ENCODE measurements at regions not wholly inside any gene's neighbourhood (a gene's known extent, or its start where the extent isn't known, plus 50 kb on each side); places are given as distances from the start of the nearest gene placed in this dataset.
"Not testable (repeated sequence)": the region's sequence is repeated elsewhere in the genome, so short reads cannot be mapped to it uniquely, and the experiment has no call there.

- Histone ChIP-seq H3K36me3 (ENCODE audit: insufficient read depth, low read length) (no peaks in the 10 kb centered on the region), H3K4me3 (ENCODE audit: low read length) (no peak overlapping the region), H3K4me1 (ENCODE audit: control insufficient read depth, insufficient read depth, low read length) (no peaks in the 10 kb centered on the region), H3K27me3 (ENCODE audit: control insufficient read depth, insufficient read depth, low read length) (peaks cover 3% of the 10 kb centered on the region), H3K4me2 (ENCODE audit: low read length) (no peak overlapping the region), H3K9ac (ENCODE audit: low read depth, low read length) (no peak overlapping the region), H3K9me3 (replicated peaks; ENCODE audit: low read length) (no peaks in the 10 kb centered on the region)
These were observed 248.7 kb upstream of the ATP5MC3 start for GRCh38 chr2:175430236-175430635.

DNA sequence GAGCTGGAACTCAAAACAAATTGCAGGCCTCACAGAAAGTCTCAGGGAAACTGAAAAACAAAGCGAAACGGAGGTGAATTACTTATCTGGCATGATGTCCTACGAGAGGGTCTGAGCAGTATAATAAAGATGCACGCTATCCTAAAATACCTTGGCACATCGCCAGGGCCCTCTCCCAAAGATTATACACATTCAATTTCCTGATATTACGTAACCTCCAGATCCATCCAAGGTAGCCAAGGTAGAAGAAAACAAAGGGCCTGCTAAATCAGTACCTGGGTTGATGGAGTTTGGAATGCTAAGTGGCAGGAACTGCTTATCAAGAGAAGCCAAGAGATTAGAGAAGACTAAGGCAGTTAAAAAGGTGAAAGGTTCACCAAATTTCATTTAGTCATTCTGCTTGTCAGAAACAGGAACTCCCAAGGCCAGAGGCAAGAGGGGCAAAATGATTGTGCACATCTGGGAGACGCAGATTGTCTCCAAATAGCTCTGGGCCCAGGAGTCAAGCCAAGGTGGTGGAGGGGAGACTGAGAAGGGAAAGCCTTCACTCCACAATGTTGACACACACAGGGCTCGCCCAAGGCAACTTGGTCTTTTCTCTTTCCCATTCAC is 236.8 kb upstream of the ATP5MC3 start:
- H3K9ac ChIP-seq (ENCODE audit: low read depth, low read length), result no peak overlapping the region
- no peaks in the 10 kb centered on the region for H3K4me1 ChIP-seq (ENCODE audit: control insufficient read depth, insufficient read depth, low read length)
- H3K36me3 ChIP-seq (ENCODE audit: insufficient read depth, low read length), result no peaks in the 10 kb centered on the region
- H3K4me3 ChIP-seq (ENCODE audit: low read length), result no peak overlapping the region
- H3K27me3 ChIP-seq (ENCODE audit: control insufficient read depth, insufficient read depth, low read length), result peaks cover 3% of the 10 kb centered on the region
- no peaks in the 10 kb centered on the region for H3K9me3 ChIP-seq (replicated peaks; ENCODE audit: low read length)
- no peak overlapping the region for H3K4me2 ChIP-seq (ENCODE audit: low read length)

DNA sequence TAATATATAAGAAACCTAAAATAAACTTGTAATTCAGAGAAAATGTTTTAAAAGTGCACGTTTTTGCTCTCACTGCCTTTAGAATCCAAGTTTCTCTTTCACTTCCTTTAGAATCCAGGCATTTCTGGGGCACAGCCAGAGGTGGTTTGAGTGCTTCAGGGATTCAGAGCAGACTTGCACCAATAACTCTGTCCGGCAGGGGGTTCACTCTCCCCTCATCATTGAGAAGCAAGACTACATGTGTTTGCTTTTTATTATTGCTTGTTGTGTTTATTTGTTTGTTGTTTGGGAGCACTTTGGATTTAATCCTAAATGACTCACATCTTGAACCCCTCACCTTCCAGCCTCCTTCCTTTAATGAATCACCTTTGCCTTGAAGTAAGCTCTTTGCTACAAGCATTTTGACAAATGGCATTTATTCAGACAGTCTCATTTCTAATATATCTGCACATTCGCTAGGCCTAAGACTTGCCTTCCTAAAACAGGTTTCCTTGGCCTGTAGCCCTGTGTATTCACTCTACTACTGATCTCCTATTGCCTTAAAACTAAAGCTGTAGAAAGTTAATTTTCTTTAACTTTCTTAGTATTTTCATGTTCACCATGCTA is 233.5 kb upstream of the ATP5MC3 start:
- Histone ChIP-seq H3K27me3 (ENCODE audit: control insufficient read depth, insufficient read depth, low read length) (no peaks in the 10 kb centered on the region), H3K9ac (ENCODE audit: low read depth, low read length) (no peak overlapping the region), H3K4me3 (ENCODE audit: low read length) (no peak overlapping the region), H3K4me2 (ENCODE audit: low read length) (no peak overlapping the region), H3K36me3 (ENCODE audit: insufficient read depth, low read length) (no peaks in the 10 kb centered on the region), H3K9me3 (replicated peaks; ENCODE audit: low read length) (no peaks in the 10 kb centered on the region), H3K4me1 (ENCODE audit: control insufficient read depth, insufficient read depth, low read length) (no peaks in the 10 kb centered on the region)

- Histone ChIP-seq H3K4me2 (ENCODE audit: low read length) (no peak overlapping the region), H3K4me3 (ENCODE audit: low read length) (no peak overlapping the region), H3K4me1 (ENCODE audit: control insufficient read depth, insufficient read depth, low read length) (no peaks in the 10 kb centered on the region), H3K36me3 (ENCODE audit: insufficient read depth, low read length) (no peaks in the 10 kb centered on the region), H3K9ac (ENCODE audit: low read depth, low read length) (no peak overlapping the region), H3K27me3 (ENCODE audit: control insufficient read depth, insufficient read depth, low read length) (no peaks in the 10 kb centered on the region), H3K9me3 (replicated peaks; ENCODE audit: low read length) (no peaks in the 10 kb centered on the region)
These were observed 232.8 kb upstream of the ATP5MC3 start for GRCh38 chr2:175414191-175414881.

DNA sequence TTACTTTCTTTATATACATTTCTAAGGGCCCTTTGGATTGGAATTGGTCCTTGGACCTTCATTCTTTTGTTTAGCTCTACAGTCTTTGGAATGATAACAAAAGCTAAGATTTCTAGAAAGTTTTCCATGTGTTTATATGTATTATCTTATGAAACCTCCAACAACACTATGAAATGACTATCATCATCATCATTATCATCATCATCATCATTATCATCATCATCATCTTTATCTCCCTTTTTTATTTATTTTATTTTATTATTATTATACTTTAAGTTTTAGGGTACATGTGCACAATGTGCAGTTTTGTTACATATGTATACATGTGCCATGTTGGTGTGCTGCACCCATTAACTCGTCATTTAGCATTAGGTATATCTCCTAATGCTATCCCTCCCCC is 229.4 kb upstream of the ATP5MC3 start:
- not testable (repeated sequence) for H3K36me3 ChIP-seq (ENCODE audit: insufficient read depth, low read length); H3K9ac ChIP-seq (ENCODE audit: low read depth, low read length); H3K27me3 ChIP-seq (ENCODE audit: control insufficient read depth, insufficient read depth, low read length); H3K4me1 ChIP-seq (ENCODE audit: control insufficient read depth, insufficient read depth, low read length); H3K4me2 ChIP-seq (ENCODE audit: low read length); H3K9me3 ChIP-seq (replicated peaks; ENCODE audit: low read length); H3K4me3 ChIP-seq (ENCODE audit: low read length)

DNA sequence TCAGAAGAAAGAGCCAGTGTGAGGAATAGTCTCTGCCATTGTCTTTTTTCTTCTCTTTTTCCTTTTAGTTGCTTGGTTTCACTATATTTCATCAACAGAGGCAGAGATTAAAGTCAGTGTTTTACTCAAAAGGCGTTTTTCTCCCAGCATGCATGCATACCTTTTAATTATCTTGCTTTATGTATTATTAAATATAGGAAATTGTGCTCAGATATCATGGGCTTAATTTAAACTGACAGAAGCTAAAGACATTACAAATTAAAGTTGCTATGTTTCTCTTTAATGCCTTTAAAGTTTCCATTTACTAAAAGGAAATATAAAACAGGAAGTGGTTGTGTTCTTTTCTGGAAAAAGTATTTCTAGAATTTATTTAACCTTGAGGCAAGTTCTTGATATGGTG is 223.3 kb upstream of the ATP5MC3 start:
- Histone ChIP-seq H3K4me1 (ENCODE audit: control insufficient read depth, insufficient read depth, low read length) (no peaks in the 10 kb centered on the region), H3K4me2 (ENCODE audit: low read length) (no peak overlapping the region), H3K4me3 (ENCODE audit: low read length) (no peak overlapping the region), H3K36me3 (ENCODE audit: insufficient read depth, low read length) (no peaks in the 10 kb centered on the region), H3K27me3 (ENCODE audit: control insufficient read depth, insufficient read depth, low read length) (no peaks in the 10 kb centered on the region), H3K9ac (ENCODE audit: low read depth, low read length) (no peak overlapping the region), H3K9me3 (replicated peaks; ENCODE audit: low read length) (no peaks in the 10 kb centered on the region)

DNA sequence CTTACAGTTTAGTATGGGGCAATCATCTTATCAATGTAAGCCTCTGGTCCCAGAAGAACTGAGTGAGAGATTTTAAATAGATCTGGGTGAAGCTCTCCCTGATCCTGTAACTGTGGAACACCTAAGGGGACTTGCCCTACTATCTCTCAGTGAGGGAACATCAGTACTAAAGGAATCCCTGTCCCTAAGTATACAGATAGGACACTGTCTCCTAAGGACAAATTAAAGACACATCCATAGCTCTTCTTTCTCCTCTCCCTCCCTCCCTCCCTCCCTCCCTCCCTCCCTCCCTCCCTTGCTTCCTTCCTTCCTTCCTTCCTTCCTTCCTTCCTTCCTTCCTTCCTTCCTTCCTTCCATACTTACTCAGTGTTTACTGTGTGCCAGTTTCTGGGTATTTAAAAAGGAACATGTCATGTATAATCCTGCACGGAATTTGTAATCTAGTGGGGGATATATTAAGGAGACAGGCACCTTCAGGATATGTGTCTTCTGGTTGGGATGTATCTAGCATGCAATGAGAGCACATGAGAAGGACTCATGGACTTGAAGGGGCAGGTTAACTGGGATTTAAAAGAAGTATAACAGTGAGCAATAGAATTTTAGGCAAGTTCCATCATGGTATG is 222.2 kb upstream of the ATP5MC3 start:
- no peaks in the 10 kb centered on the region for H3K27me3 ChIP-seq (ENCODE audit: control insufficient read depth, insufficient read depth, low read length)
- H3K4me3 ChIP-seq (ENCODE audit: low read length), result no peak overlapping the region
- H3K9ac ChIP-seq (ENCODE audit: low read depth, low read length), result no peak overlapping the region
- no peaks in the 10 kb centered on the region for H3K36me3 ChIP-seq (ENCODE audit: insufficient read depth, low read length)
- no peak overlapping the region for H3K4me2 ChIP-seq (ENCODE audit: low read length)
- H3K4me1 ChIP-seq (ENCODE audit: control insufficient read depth, insufficient read depth, low read length), result no peaks in the 10 kb centered on the region
- H3K9me3 ChIP-seq (replicated peaks; ENCODE audit: low read length), result no peaks in the 10 kb centered on the region

DNA sequence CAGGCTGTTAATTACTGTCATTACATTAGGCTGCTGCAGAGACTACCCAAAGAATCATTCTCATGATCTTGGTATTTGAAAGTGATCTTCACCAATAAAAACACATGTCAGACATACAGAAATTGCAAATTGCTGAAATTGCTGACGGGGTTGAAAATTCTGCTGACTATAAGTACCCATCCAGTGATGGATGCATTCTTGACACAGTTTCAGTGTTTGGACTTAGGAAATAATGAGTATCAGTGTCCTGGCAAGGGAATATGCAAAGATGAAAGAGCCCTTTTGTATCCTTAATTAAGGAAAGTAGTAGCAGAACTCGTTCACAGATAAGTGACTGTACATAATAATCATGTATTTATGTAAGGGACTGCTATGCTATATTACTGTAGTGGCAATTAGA is 221.1 kb upstream of the ATP5MC3 start:
- H3K9me3 ChIP-seq (replicated peaks; ENCODE audit: low read length), result no peaks in the 10 kb centered on the region
- H3K36me3 ChIP-seq (ENCODE audit: insufficient read depth, low read length), result no peaks in the 10 kb centered on the region
- H3K4me2 ChIP-seq (ENCODE audit: low read length), result no peak overlapping the region
- H3K4me1 ChIP-seq (ENCODE audit: control insufficient read depth, insufficient read depth, low read length), result no peaks in the 10 kb centered on the region
- no peak overlapping the region for H3K9ac ChIP-seq (ENCODE audit: low read depth, low read length)
- peaks cover 3% of the 10 kb centered on the region for H3K27me3 ChIP-seq (ENCODE audit: control insufficient read depth, insufficient read depth, low read length)
- H3K4me3 ChIP-seq (ENCODE audit: low read length), result no peak overlapping the region

- H3K27me3 ChIP-seq (ENCODE audit: control insufficient read depth, insufficient read depth, low read length), result peaks cover 3% of the 10 kb centered on the region
- no peak overlapping the region for H3K4me2 ChIP-seq (ENCODE audit: low read length)
- H3K4me1 ChIP-seq (ENCODE audit: control insufficient read depth, insufficient read depth, low read length), result no peaks in the 10 kb centered on the region
- H3K36me3 ChIP-seq (ENCODE audit: insufficient read depth, low read length), result no peaks in the 10 kb centered on the region
- no peak overlapping the region for H3K4me3 ChIP-seq (ENCODE audit: low read length)
- no peaks in the 10 kb centered on the region for H3K9me3 ChIP-seq (replicated peaks; ENCODE audit: low read length)
- no peak overlapping the region for H3K9ac ChIP-seq (ENCODE audit: low read depth, low read length)
These were observed 220.5 kb upstream of the ATP5MC3 start for GRCh38 chr2:175401956-175402469.

- Histone ChIP-seq H3K9ac (ENCODE audit: low read depth, low read length) (no peak overlapping the region), H3K9me3 (replicated peaks; ENCODE audit: low read length) (no peaks in the 10 kb centered on the region), H3K36me3 (ENCODE audit: insufficient read depth, low read length) (no peaks in the 10 kb centered on the region), H3K4me2 (ENCODE audit: low read length) (no peak overlapping the region), H3K4me1 (ENCODE audit: control insufficient read depth, insufficient read depth, low read length) (no peaks in the 10 kb centered on the region), H3K27me3 (ENCODE audit: control insufficient read depth, insufficient read depth, low read length) (peaks cover 3% of the 10 kb centered on the region), H3K4me3 (ENCODE audit: low read length) (no peak overlapping the region)
These were observed 219.5 kb upstream of the ATP5MC3 start for GRCh38 chr2:175400975-175401374.

GRCh38 chr2:175399326-175399725 is 217.8 kb upstream of the ATP5MC3 start:
- Histone ChIP-seq H3K36me3 (ENCODE audit: insufficient read depth, low read length) (no peaks in the 10 kb centered on the region), H3K4me2 (ENCODE audit: low read length) (no peak overlapping the region), H3K9me3 (replicated peaks; ENCODE audit: low read length) (no peaks in the 10 kb centered on the region), H3K4me1 (ENCODE audit: control insufficient read depth, insufficient read depth, low read length) (no peaks in the 10 kb centered on the region), H3K9ac (ENCODE audit: low read depth, low read length) (no peak overlapping the region), H3K27me3 (ENCODE audit: control insufficient read depth, insufficient read depth, low read length) (peaks cover 3% of the 10 kb centered on the region), H3K4me3 (ENCODE audit: low read length) (no peak overlapping the region)
